SK-N-MC (cell line): ENCODE measurements at regions not wholly inside any gene's neighbourhood (a gene's known extent, or its start where the extent isn't known, plus 50 kb on each side); places are given as distances from the start of the nearest gene placed in this dataset.

Experiments
- EZH2 ChIP-seq: fragments of 200-600 bp; sonication (generic); IDR thresholded peaks from one replicate; pipeline ENCODE4 v1.6.1; 2017; ENCODE audit warnings: antibody characterized with exemption
- FOXP2 ChIP-seq: optimal IDR thresholded peaks from 2 replicates; pipeline ENCODE3; 2011; ENCODE audit warnings: mild to moderate bottlenecking, moderate library complexity; ENCODE audit not compliant: insufficient read depth; ENCODE audit errors: extremely low read length, control extremely low read depth
- POLR2AphosphoS5 ChIP-seq: IDR thresholded peaks from 2 replicates; pipeline ENCODE4 v1.6.1; 2012; ENCODE audit warnings: mild to moderate bottlenecking, low read depth, low read length, borderline replicate concordance

- TF ChIP-seq EZH2 = no peak
- no peak for TF ChIP-seq POLR2AphosphoS5
- no peak for TF ChIP-seq FOXP2
These were observed 104.9 kb upstream of the SOX5 start for GRCh38 chr12:24054416-24054815.
